IMR-90 (cell line): ENCODE measurements at regions not wholly inside any gene's neighbourhood (a gene's known extent, or its start where the extent isn't known, plus 50 kb on each side); places are given as distances from the start of the nearest gene placed in this dataset.

ENCODE experiments used
- ATAC-seq: fragments of 200-7000 bp; cut with Tn5 transposase; 2 replicates; pipeline ENCODE4 v1.9.1; 2020; ENCODE audit warnings: low read depth, mild to moderate bottlenecking, moderate library complexity
- BruUV-seq: library from RNA; stranded (reverse); fragments of 400-500 nt; replicated peaks from 2 replicates; lab custom pipeline; 2021; lab: Mats Ljungman, UMichigan
- CTCF ChIA-PET: fragments of 300-600 bp; formaldehyde crosslinking; extraction: SDS; loops from one replicate; lab custom pipeline; 2021; ENCODE audit warnings: antibody characterized with exemption; lab: Yijun Ruan, JAX
- POLR2A ChIA-PET: fragments of 300-600 bp; sonication (Branson Sonifier 250); formaldehyde crosslinking; loops from one replicate; lab custom pipeline; 2022; ENCODE audit warnings: antibody characterized with exemption; ENCODE audit not compliant: unreplicated experiment; lab: Charles Lee
- DNase-seq: peaks from one replicate; pipeline ENCODE4 v3.0.0; 2013
- H2AFZ ChIP-seq: replicated peaks from 2 replicates; pipeline ENCODE3; 2013; ENCODE audit warnings: low read length, mild to moderate bottlenecking; ENCODE audit not compliant: poor library complexity
- H2AK5ac ChIP-seq: 2 replicates; pipeline ENCODE4 v1.6.1; 2013; ENCODE audit warnings: low read depth, low read length, inconsistent platforms
- H2AK9ac ChIP-seq: replicated peaks from 2 replicates; pipeline ENCODE3; 2013; ENCODE audit warnings: mild to moderate bottlenecking, low read depth, low read length, moderate library complexity; ENCODE audit not compliant: poor library complexity
- H2BK120ac ChIP-seq: 2 replicates; pipeline ENCODE4 v1.6.1; 2013; ENCODE audit warnings: low read depth, low read length, inconsistent platforms
- H2BK15ac ChIP-seq: 3 replicates; pipeline ENCODE4 v1.6.1; 2013; ENCODE audit warnings: low read depth, low read length, inconsistent platforms
- H2BK20ac ChIP-seq: 2 replicates; pipeline ENCODE4 v1.6.1; 2013; ENCODE audit warnings: low read depth, mild to moderate bottlenecking, inconsistent platforms, low read length, moderate library complexity
- H2BK5ac ChIP-seq: 2 replicates; pipeline ENCODE4 v1.6.1; 2013; ENCODE audit warnings: mild to moderate bottlenecking, low read depth, low read length, inconsistent platforms; ENCODE audit not compliant: poor library complexity, severe bottlenecking
- H3K14ac ChIP-seq: replicated peaks from 2 replicates; pipeline ENCODE4 v1.6.1; 2013; ENCODE audit warnings: low read depth, low read length, inconsistent platforms
- H3K18ac ChIP-seq: 2 replicates; pipeline ENCODE4 v1.6.1; 2013; ENCODE audit warnings: low read depth, low read length, control low read depth
- H3K23ac ChIP-seq: 2 replicates; pipeline ENCODE4 v1.6.1; 2013; ENCODE audit warnings: low read depth, low read length, inconsistent platforms
- H3K27ac ChIP-seq: 2 replicates; pipeline ENCODE4 v1.5.1; 2013; ENCODE audit warnings: mild to moderate bottlenecking, control low read depth, low read length; ENCODE audit not compliant: insufficient read depth
- H3K27me3 ChIP-seq: 2 replicates; pipeline ENCODE4 v1.6.1; 2013; ENCODE audit warnings: low read length; ENCODE audit not compliant: control insufficient read depth, insufficient read depth
- H3K36me3 ChIP-seq: 2 replicates; pipeline ENCODE4 v1.6.1; 2013; ENCODE audit warnings: low read length, mixed read lengths; ENCODE audit not compliant: control insufficient read depth, insufficient read depth
- H3K4ac ChIP-seq: 2 replicates; pipeline ENCODE4 v1.6.1; 2013; ENCODE audit warnings: low read depth, low read length, inconsistent platforms
- H3K4me1 ChIP-seq: 2 replicates; pipeline ENCODE4 v1.6.1; 2013; ENCODE audit warnings: low read length, mixed read lengths; ENCODE audit not compliant: control insufficient read depth, insufficient read depth
- H3K4me2 ChIP-seq: 2 replicates; pipeline ENCODE4 v1.6.1; 2013; ENCODE audit warnings: low read depth, mild to moderate bottlenecking, control low read depth, low read length, moderate library complexity
- H3K4me3 ChIP-seq: 2 replicates; pipeline ENCODE4 v1.5.1; 2013; ENCODE audit warnings: low read depth, mild to moderate bottlenecking, control low read depth, low read length, moderate library complexity; ENCODE audit not compliant: insufficient read depth
- H3K56ac ChIP-seq: 2 replicates; pipeline ENCODE4 v1.6.1; 2013; ENCODE audit warnings: low read length, inconsistent platforms; ENCODE audit not compliant: insufficient read depth; ENCODE audit errors: extremely low read depth
- H3K79me1 ChIP-seq, 2 experiments: 2 replicates each; pipeline ENCODE4 v1.6.1; 2013; ENCODE audit warnings: low read length in 2 of 2, inconsistent platforms in 1 of 2, low read depth in 1 of 2
- H3K9ac ChIP-seq: 2 replicates; pipeline ENCODE4 v1.6.1; 2013; ENCODE audit warnings: low read depth, low read length, control low read depth
- H3K9me1 ChIP-seq: 2 replicates; pipeline ENCODE4 v1.6.1; 2013; ENCODE audit warnings: low read length, inconsistent platforms; ENCODE audit not compliant: insufficient read depth
- H3K9me3 ChIP-seq: 2 replicates; pipeline ENCODE4 v1.6.1; 2013; ENCODE audit warnings: low read length; ENCODE audit not compliant: control insufficient read depth, insufficient read depth
- H4K20me1 ChIP-seq: 2 replicates; pipeline ENCODE4 v1.6.1; 2013; ENCODE audit warnings: low read length, inconsistent platforms; ENCODE audit not compliant: insufficient read depth
- H4K5ac ChIP-seq: 2 replicates; pipeline ENCODE4 v1.6.1; 2013; ENCODE audit warnings: mild to moderate bottlenecking, low read depth, low read length, control low read depth
- H4K8ac ChIP-seq, 2 experiments: 2 replicates each; pipeline ENCODE4 v1.6.1; 2013; ENCODE audit warnings: low read depth in 2 of 2, low read length in 2 of 2, control low read depth in 1 of 2, inconsistent platforms in 1 of 2
- H4K91ac ChIP-seq: 2 replicates; pipeline ENCODE4 v1.6.1; 2013; ENCODE audit warnings: low read depth, low read length, inconsistent platforms; ENCODE audit not compliant: insufficient read depth
- CEBPB ChIP-seq: IDR thresholded peaks from 2 replicates; pipeline ENCODE4 v1.6.1; 2012; ENCODE audit warnings: low read depth, low read length, improper control_type of control experiment
- CHD1 ChIP-seq: IDR thresholded peaks from 2 replicates; pipeline ENCODE4 v1.6.1; 2012; ENCODE audit warnings: low read depth, low read length, improper control_type of control experiment
- CTCF ChIP-seq: conservative IDR thresholded peaks from 2 replicates; pipeline ENCODE4 v1.5.1; 2012; ENCODE audit warnings: mild to moderate bottlenecking, low read depth, low read length, improper control_type of control experiment
- ELK1 ChIP-seq: fragments of 150-350 bp; IDR thresholded peaks from 2 replicates; pipeline ENCODE4 v1.6.1; 2016; ENCODE audit warnings: low read depth, mild to moderate bottlenecking, low read length, moderate library complexity, borderline replicate concordance
- FOS ChIP-seq: fragments of 150-350 bp; IDR thresholded peaks from 2 replicates; pipeline ENCODE4 v1.6.1; 2016; ENCODE audit warnings: low read depth, low read length
- MAFK ChIP-seq: IDR thresholded peaks from 2 replicates; pipeline ENCODE4 v1.6.1; 2012; ENCODE audit warnings: low read depth, low read length, improper control_type of control experiment
- MAZ ChIP-seq: IDR thresholded peaks from 2 replicates; pipeline ENCODE4 v1.6.1; 2012; ENCODE audit warnings: low read depth, mild to moderate bottlenecking, low read length, improper control_type of control experiment, moderate library complexity, borderline replicate concordance
- MXI1 ChIP-seq: IDR thresholded peaks from 2 replicates; pipeline ENCODE4 v1.6.1; 2012; ENCODE audit warnings: low read depth, mild to moderate bottlenecking, low read length, moderate library complexity, borderline replicate concordance
- POLR2A ChIP-seq: IDR thresholded peaks from 2 replicates; pipeline ENCODE4 v1.6.1; 2012; ENCODE audit warnings: mild to moderate bottlenecking, low read depth, low read length
- RCOR1 ChIP-seq: IDR thresholded peaks from 2 replicates; pipeline ENCODE4 v1.6.1; 2012; ENCODE audit warnings: mild to moderate bottlenecking, low read length, improper control_type of control experiment; ENCODE audit not compliant: insufficient replicate concordance
- RFX5 ChIP-seq: IDR thresholded peaks from 2 replicates; pipeline ENCODE4 v1.8.0; 2012; ENCODE audit warnings: low read depth, mild to moderate bottlenecking, low read length, moderate library complexity
- WGBS, 2 experiments: methylation state at CpG; one replicate each; pipeline versions ENCODE4 v1.1.5 to v1.1.7; 2013; ENCODE audit warnings: missing lambda C conversion rate in 2 of 2; ENCODE audit not compliant: insufficient read length in 1 of 2; ENCODE audit errors: extremely low coverage in 2 of 2; 5-methylcytosine and 5-hydroxymethylcytosine counted together
- dilution Hi-C: fragments of 300-500 bp; cut with HindIII; formaldehyde crosslinking; loops from one replicate; pipeline ENCODE4 v1.14.3; 2018; ENCODE audit warnings: low sequenced_read_pairs; ENCODE audit not compliant: unreplicated experiment
- in situ Hi-C: fragments of 300-500 bp; cut with MboI; formaldehyde crosslinking; loops from 3 replicates; pipeline ENCODE4 v1.14.3; 2019; ENCODE audit warnings: low sequenced_read_pairs, inconsistent platforms, mixed read lengths
- intact Hi-C: fragments of 100-400 bp; cut with micrococcal nuclease; formaldehyde crosslinking; loops from 2 replicates; pipeline ENCODE4 v1.10.0; 2022

DNA sequence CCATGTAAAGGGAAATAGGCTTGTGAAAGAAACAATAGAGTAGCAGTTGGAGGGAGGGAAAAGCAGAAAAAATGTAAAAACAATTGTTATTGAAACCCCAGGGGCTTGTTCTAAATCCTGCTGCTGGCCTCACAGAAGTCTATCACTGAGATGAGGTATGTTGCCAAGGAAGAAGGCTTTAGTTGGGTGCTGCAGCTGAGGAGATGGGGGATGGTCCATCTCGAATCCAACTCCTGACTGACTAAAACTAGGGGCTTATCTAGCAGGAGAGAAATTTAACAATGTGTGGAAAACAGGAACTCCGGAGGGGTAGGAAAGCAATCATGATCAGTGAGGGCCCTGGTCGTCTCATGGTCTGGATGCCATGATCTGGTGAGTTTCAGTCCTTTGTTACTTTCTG, 225.0 kb upstream of the EXOC2 start:
- Histone ChIP-seq H2AK9ac (no peak overlapping the region), H2BK120ac (no peak overlapping the region), H3K36me3 (no peaks in the 10 kb centered on the region), H2AK5ac (no peak overlapping the region), H3K23ac (no peak overlapping the region), H3K27ac (no peak overlapping the region), H3K56ac (no peak overlapping the region), H3K9ac (no peak overlapping the region), H4K8ac (no peak overlapping the region), H3K4ac (no peak overlapping the region), H4K20me1 (no peaks in the 10 kb centered on the region), H3K4me2 (no peak overlapping the region), H3K9me1 (no peaks in the 10 kb centered on the region), H3K9me3 (peaks cover 15% of the 10 kb centered on the region), H2BK20ac (no peak overlapping the region), H4K5ac (no peak overlapping the region), H3K79me1 (no peaks in the 10 kb centered on the region), H2BK5ac (no peak overlapping the region), H2BK15ac (no peak overlapping the region), H2AFZ (no peak overlapping the region), H3K4me3 (no peak overlapping the region), H3K27me3 (peaks cover 8% of the 10 kb centered on the region), H3K18ac (no peak overlapping the region), H3K4me1 (peaks cover 3% of the 10 kb centered on the region; the same call in 1 of the 2 replicates), H4K91ac (no peak overlapping the region), H3K14ac (no peak overlapping the region)
- no peak for DNase-seq
- no peak for ATAC-seq
- WGBS, 2 experiments: no CpG with 5 or more reads among the region's 3 CpGs
- dilution Hi-C loops (no loop called here), intact Hi-C loops (no loop called here), in situ Hi-C loops (loop anchor here (25.0 kb wide), 1 partner anchor 469 kb away; the partner anchor contains the start of gene FOXF2)
- ChIA-PET POLR2A (no interaction called here), CTCF (no interaction called here)
- no TSS peak for BruUV-seq
- TF ChIP-seq POLR2A (no peak), RFX5 (no peak), RCOR1 (no peak), CTCF (no peak), FOS (no peak), ELK1 (no peak), MAFK (no peak), MXI1 (no peak), CHD1 (no peak), CEBPB (no peak), MAZ (no peak)
